H1 (cell line): ENCODE measurements at regions not wholly inside any gene's neighbourhood (a gene's known extent, or its start where the extent isn't known, plus 50 kb on each side); places are given as distances from the start of the nearest gene placed in this dataset.

Source experiments
- CTCF ChIA-PET: fragments of 300-600 bp; sonication (Branson Sonifier 250); formaldehyde crosslinking; loops from one replicate; lab custom pipeline; 2021; ENCODE audit not compliant: partially characterized antibody; lab: Charles Lee
- POLR2A ChIA-PET: fragments of 300-600 bp; sonication (Branson Sonifier 250); formaldehyde crosslinking; loops from one replicate; lab custom pipeline; 2021; ENCODE audit warnings: inconsistent platforms; ENCODE audit not compliant: partially characterized antibody; lab: Charles Lee
- DNase-seq, 2 experiments: peaks; one replicate each; pipeline versions ENCODE4 v3.0.0 to v3.0.0-alpha.2; 2010 to 2022; ENCODE audit warnings: low spot score in 2 of 2, low read depth in 1 of 2, mixed read lengths in 1 of 2
- FAIRE-seq: peaks from 2 replicates; lab custom pipeline; 2011; peaks lifted over from hg19 to GRCh38; lab: Jason Lieb, UNC
- H2AFZ ChIP-seq: 2 replicates; pipeline ENCODE4 v1.8.1; 2012; ENCODE audit warnings: low read length, inconsistent platforms
- H2AK5ac ChIP-seq: 2 replicates; pipeline ENCODE4 v1.6.1; 2013; ENCODE audit warnings: low read depth, low read length
- H2BK120ac ChIP-seq: replicated peaks from 2 replicates; pipeline ENCODE3; 2013; ENCODE audit warnings: low read depth, low read length, inconsistent platforms
- H2BK12ac ChIP-seq: 2 replicates; pipeline ENCODE4 v1.6.1; 2013; ENCODE audit warnings: low read depth, low read length
- H2BK15ac ChIP-seq: 2 replicates; pipeline ENCODE4 v1.6.1; 2013; ENCODE audit warnings: low read length
- H2BK20ac ChIP-seq: 2 replicates; pipeline ENCODE4 v1.6.1; 2013; ENCODE audit warnings: low read length
- H2BK5ac ChIP-seq: 2 replicates; pipeline ENCODE4 v1.6.1; 2013; ENCODE audit warnings: low read depth, low read length
- H3K14ac ChIP-seq: 2 replicates; pipeline ENCODE4 v1.6.1; 2013; ENCODE audit warnings: inconsistent platforms; ENCODE audit not compliant: insufficient read length
- H3K18ac ChIP-seq: 2 replicates; pipeline ENCODE4 v1.6.1; 2013; ENCODE audit warnings: low read length; ENCODE audit errors: extremely low read depth
- H3K23ac ChIP-seq: 2 replicates; pipeline ENCODE4 v1.6.1; 2013; ENCODE audit warnings: inconsistent platforms; ENCODE audit not compliant: insufficient read length
- H3K23me2 ChIP-seq: 2 replicates; pipeline ENCODE4 v1.6.1; 2013; ENCODE audit warnings: low read depth, low read length
- H3K27ac ChIP-seq: 2 replicates; pipeline ENCODE4 v1.6.1; 2011; ENCODE audit warnings: low read depth, low read length, inconsistent platforms
- H3K27me3 ChIP-seq, 4 experiments: replicated peaks in 1 of 4; 1 replicate in 1 of 4; 2 replicates in 3 of 4; pipeline versions ENCODE4 v1.6.1 to v1.8.1; 2011 to 2013; ENCODE audit warnings: low read length in 3 of 4, mild to moderate bottlenecking in 3 of 4, inconsistent platforms in 2 of 4, mixed read lengths in 2 of 4, moderate library complexity in 1 of 4; ENCODE audit not compliant: control insufficient read depth in 3 of 4, insufficient read depth in 3 of 4; ENCODE audit errors: extremely low read depth in 1 of 4
- H3K36me3 ChIP-seq, 4 experiments: 2 replicates each; pipeline versions ENCODE4 v1.6.1 to v1.8.1; 2011 to 2013; ENCODE audit warnings: mild to moderate bottlenecking in 4 of 4, low read length in 3 of 4, moderate library complexity in 2 of 4, control low read depth in 1 of 4, inconsistent platforms in 1 of 4; ENCODE audit not compliant: insufficient read depth in 4 of 4, control insufficient read depth in 2 of 4
- H3K4ac ChIP-seq: replicated peaks from 2 replicates; pipeline ENCODE3; 2013; ENCODE audit warnings: low read length, low read depth, mixed read lengths, inconsistent platforms; ENCODE audit not compliant: insufficient read length
- H3K4me1 ChIP-seq, 4 experiments: replicated peaks in 1 of 4; 1 replicate in 1 of 4; 2 replicates in 3 of 4; pipeline versions ENCODE4 v1.6.1 to v1.8.1; 2011 to 2013; ENCODE audit warnings: low read length in 3 of 4, inconsistent platforms in 2 of 4, mixed read lengths in 1 of 4; ENCODE audit not compliant: insufficient read depth in 4 of 4, control insufficient read depth in 3 of 4
- H3K4me2 ChIP-seq, 2 experiments: 2 replicates each; pipeline versions ENCODE4 v1.6.1 to v1.8.1; 2011 to 2013; ENCODE audit warnings: low read depth in 2 of 2, low read length in 2 of 2, control low read depth in 1 of 2, inconsistent platforms in 1 of 2, mild to moderate bottlenecking in 1 of 2; ENCODE audit not compliant: insufficient read depth in 1 of 2
- H3K4me3 ChIP-seq, 4 experiments: fragments of 200-600, 300-600 bp in 1 of 4; sonication (generic), shearing (Covaris generic), sonication (Bioruptor Twin) in 1 of 4; 2 replicates each; pipeline versions ENCODE4 v1.5.1 to v1.8.1; 2011 to 2016; ENCODE audit warnings: low read length in 4 of 4, low read depth in 3 of 4, control low read depth in 2 of 4, inconsistent platforms in 2 of 4, mild to moderate bottlenecking in 2 of 4, mixed read lengths in 1 of 4, moderate library complexity in 1 of 4; ENCODE audit not compliant: insufficient read depth in 2 of 4; ENCODE audit errors: extremely low read depth in 1 of 4
- H3K56ac ChIP-seq: replicated peaks from 2 replicates; pipeline ENCODE3; 2013; ENCODE audit warnings: low read depth, mild to moderate bottlenecking, mixed read lengths, low read length, inconsistent platforms; ENCODE audit not compliant: insufficient read length
- H3K79me1 ChIP-seq: 2 replicates; pipeline ENCODE4 v1.6.1; 2013; ENCODE audit warnings: low read depth, low read length, control low read depth
- H3K79me2 ChIP-seq, 2 experiments: 2 replicates each; pipeline versions ENCODE4 v1.6.1 to v1.8.1; 2012 to 2013; ENCODE audit warnings: low read length in 2 of 2, mild to moderate bottlenecking in 2 of 2, inconsistent platforms in 1 of 2; ENCODE audit not compliant: insufficient read depth in 2 of 2, control insufficient read depth in 1 of 2
- H3K9ac ChIP-seq, 4 experiments: replicated peaks in 1 of 4; 1 replicate in 1 of 4; 2 replicates in 3 of 4; pipeline versions ENCODE4 v1.6.1 to v1.8.1; 2011 to 2013; ENCODE audit warnings: low read depth in 3 of 4, low read length in 3 of 4, control low read depth in 2 of 4, mild to moderate bottlenecking in 2 of 4, moderate library complexity in 2 of 4, inconsistent platforms in 1 of 4; ENCODE audit errors: extremely low read depth in 1 of 4
- H3K9me3 ChIP-seq, 2 experiments: 2 replicates each; pipeline versions ENCODE4 v1.6.1 to v1.8.1; 2012 to 2013; ENCODE audit warnings: mild to moderate bottlenecking in 2 of 2, moderate library complexity in 2 of 2, control low read depth in 1 of 2, inconsistent platforms in 1 of 2, low read depth in 1 of 2, low read length in 1 of 2, mixed read lengths in 1 of 2; ENCODE audit not compliant: insufficient read depth in 2 of 2
- H4K20me1 ChIP-seq, 2 experiments: replicated peaks in 1 of 2; 2 replicates each; pipeline versions ENCODE3 to v1.8.1; 2011 to 2013; ENCODE audit warnings: inconsistent platforms in 2 of 2, low read length in 2 of 2, mild to moderate bottlenecking in 1 of 2; ENCODE audit not compliant: insufficient read depth in 2 of 2, control insufficient read depth in 1 of 2
- H4K5ac ChIP-seq: 2 replicates; pipeline ENCODE4 v1.6.1; 2013; ENCODE audit warnings: low read length, low read depth, mixed read lengths, inconsistent platforms; ENCODE audit not compliant: insufficient read length
- H4K8ac ChIP-seq: 2 replicates; pipeline ENCODE4 v1.8.0; 2013; ENCODE audit warnings: mild to moderate bottlenecking, moderate library complexity, low read length, inconsistent platforms; ENCODE audit not compliant: insufficient read depth; ENCODE audit errors: extremely low read depth
- H4K91ac ChIP-seq: replicated peaks from 2 replicates; pipeline ENCODE3; 2013; ENCODE audit warnings: low read length, mixed read lengths, inconsistent platforms; ENCODE audit not compliant: insufficient read length
- E2F6 ChIP-seq: IDR thresholded peaks from 2 replicates; pipeline ENCODE4 v1.6.1; 2012; ENCODE audit warnings: inconsistent platforms
- EZH2 ChIP-seq: fragments of 200-600 bp; sonication (generic); IDR thresholded peaks from 2 replicates; pipeline ENCODE4 v1.7.1; 2012; ENCODE audit warnings: low read depth, mild to moderate bottlenecking, moderate library complexity, low read length, inconsistent platforms; ENCODE audit not compliant: severe bottlenecking
- FOSL1 ChIP-seq: IDR thresholded peaks from 2 replicates; pipeline ENCODE4 v1.6.1; 2011; ENCODE audit warnings: mild to moderate bottlenecking, low read depth, low read length, moderate library complexity; ENCODE audit not compliant: insufficient read depth
- HDAC2 ChIP-seq, 2 experiments: fragments of 300-600 bp in 1 of 2; sonication (generic) in 1 of 2; IDR thresholded peaks; 2 replicates each; pipeline ENCODE4 v1.6.1; 2011 to 2012; ENCODE audit warnings: low read depth in 2 of 2, low read length in 2 of 2, mild to moderate bottlenecking in 2 of 2, moderate library complexity in 2 of 2, borderline replicate concordance in 1 of 2, inconsistent platforms in 1 of 2
- KDM5A ChIP-seq: fragments of 200-600 bp; IDR thresholded peaks from 2 replicates; pipeline ENCODE4 v1.7.1; 2012; ENCODE audit warnings: mild to moderate bottlenecking, low read length, inconsistent platforms, mixed read lengths
- NRF1 ChIP-seq: IDR thresholded peaks from 2 replicates; pipeline ENCODE4 v1.6.1; 2011; ENCODE audit warnings: mild to moderate bottlenecking, low read depth, low read length, improper control_type of control experiment
- RAD21 ChIP-seq, 2 experiments: IDR thresholded peaks in 1 of 2; conservative IDR thresholded peaks in 1 of 2; 2 replicates each; pipeline ENCODE4 v1.6.1; 2011; ENCODE audit warnings: low read depth in 2 of 2, low read length in 2 of 2, improper control_type of control experiment in 1 of 2, inconsistent platforms in 1 of 2, mild to moderate bottlenecking in 1 of 2, moderate library complexity in 1 of 2
- RFX5 ChIP-seq: IDR thresholded peaks from 2 replicates; pipeline ENCODE4 v1.6.1; 2011; ENCODE audit warnings: low read depth, low read length, improper control_type of control experiment, borderline replicate concordance
- SAP30 ChIP-seq: fragments of 300-600 bp; sonication (generic); IDR thresholded peaks from 2 replicates; pipeline ENCODE4 v1.7.1; 2012; ENCODE audit warnings: low read length, moderate library complexity, mild to moderate bottlenecking, inconsistent platforms; ENCODE audit not compliant: insufficient read depth, insufficient replicate concordance
- SP1 ChIP-seq: IDR thresholded peaks from 2 replicates; pipeline ENCODE4 v1.6.1; 2011; ENCODE audit warnings: low read depth, low read length
- TAF1 ChIP-seq: IDR thresholded peaks from 2 replicates; pipeline ENCODE4 v1.6.1; 2011; ENCODE audit warnings: mild to moderate bottlenecking, low read depth, low read length
- YY1 ChIP-seq: IDR thresholded peaks from 2 replicates; pipeline ENCODE4 v1.6.1; 2011; ENCODE audit warnings: low read depth, mild to moderate bottlenecking, low read length
- WGBS, 2 experiments: shearing (Covaris generic) in 1 of 2; methylation state at CpG; one replicate each; pipeline versions ENCODE4 v1.1.6 to v1.1.7; 2013 to 2015; ENCODE audit warnings: low lambda C conversion rate in 2 of 2, mixed read lengths in 2 of 2, inconsistent platforms in 1 of 2, low coverage in 1 of 2, missing lambda C conversion rate in 1 of 2; ENCODE audit not compliant: insufficient replicate concordance in 2 of 2, insufficient coverage in 1 of 2, insufficient read length in 1 of 2; ENCODE audit errors: extremely low coverage in 1 of 2, missing lambda C conversion rate in 1 of 2; 5-methylcytosine and 5-hydroxymethylcytosine counted together

GRCh38 chr21:28485301-28486022 lies 507.2 kb downstream of the LTN1 start:
- ChIA-PET POLR2A (no interaction called here), CTCF (interaction anchor here (0.9 kb wide), 1 partner anchor 32 kb away, joined by 3 read pairs; no protein-coding TSS in a partner anchor)
- no peak overlapping the region for H2BK12ac ChIP-seq
- H3K27me3 ChIP-seq, result no peaks in the 10 kb centered on the region; a peak in 1 of 7 replicates
- no peak overlapping the region for H3K14ac ChIP-seq
- H3K23ac ChIP-seq, result no peak overlapping the region
- H3K4me1 ChIP-seq, result no peaks in the 10 kb centered on the region
- H3K79me1 ChIP-seq, result no peaks in the 10 kb centered on the region
- H4K5ac ChIP-seq, result no peak overlapping the region
- no peak overlapping the region for H2BK15ac ChIP-seq
- H3K27ac ChIP-seq, result no peak overlapping the region
- no peak for DNase-seq
- no peaks in the 10 kb centered on the region for H3K79me2 ChIP-seq
- 91% methylated on average over 4 of the region's 4 CpGs; no CpG with 5 or more reads in 1 of the 2 experiments for WGBS, 2 experiments
- no peak overlapping the region for H3K4ac ChIP-seq
- H3K18ac ChIP-seq, result no peak overlapping the region
- no peak overlapping the region for H2BK20ac ChIP-seq
- H2AFZ ChIP-seq, result no peak overlapping the region
- H3K56ac ChIP-seq, result no peak overlapping the region
- H3K4me2 ChIP-seq, result no peak overlapping the region
- H3K36me3 ChIP-seq, result no peaks in the 10 kb centered on the region; a peak in 1 of 8 replicates
- H4K8ac ChIP-seq, result no peak overlapping the region
- H2BK120ac ChIP-seq, result no peak overlapping the region
- H3K23me2 ChIP-seq, result no peaks in the 10 kb centered on the region
- no peaks in the 10 kb centered on the region for H4K20me1 ChIP-seq
- no peaks in the 10 kb centered on the region for H3K9me3 ChIP-seq
- FAIRE-seq, result no peak
- H2AK5ac ChIP-seq, result no peak overlapping the region
- H2BK5ac ChIP-seq, result no peak overlapping the region
- H4K91ac ChIP-seq, result no peak overlapping the region
- no peak overlapping the region for H3K4me3 ChIP-seq
- H3K9ac ChIP-seq, result no peak overlapping the region
- TF ChIP-seq SAP30 (no peak), TAF1 (no peak), HDAC2 (IDR thresholded peaks at IDR 0.05; ENCODE audit: borderline replicate concordance in 1 of 2, low read depth in 2 of 2, low read length in 2 of 2) (no peak), RFX5 (no peak), YY1 (no peak), KDM5A (no peak), E2F6 (no peak), EZH2 (no peak), NRF1 (no peak), SP1 (no peak), RAD21 (IDR thresholded peaks at IDR 0.05 in 1 of 2, conservative IDR thresholded peaks at IDR 0.05 in 1 of 2; ENCODE audit: low read depth in 2 of 2, low read length in 2 of 2) (no peak), FOSL1 (no peak)
